ENCODE measurements at regions not wholly inside any gene's neighbourhood (a gene's known extent, or its start where the extent isn't known, plus 50 kb on each side); places are given as distances from the start of the nearest gene placed in this dataset.
"Not testable (repeated sequence)": the region's sequence is repeated elsewhere in the genome, so short reads cannot be mapped to it uniquely, and the experiment has no call there.

DNA sequence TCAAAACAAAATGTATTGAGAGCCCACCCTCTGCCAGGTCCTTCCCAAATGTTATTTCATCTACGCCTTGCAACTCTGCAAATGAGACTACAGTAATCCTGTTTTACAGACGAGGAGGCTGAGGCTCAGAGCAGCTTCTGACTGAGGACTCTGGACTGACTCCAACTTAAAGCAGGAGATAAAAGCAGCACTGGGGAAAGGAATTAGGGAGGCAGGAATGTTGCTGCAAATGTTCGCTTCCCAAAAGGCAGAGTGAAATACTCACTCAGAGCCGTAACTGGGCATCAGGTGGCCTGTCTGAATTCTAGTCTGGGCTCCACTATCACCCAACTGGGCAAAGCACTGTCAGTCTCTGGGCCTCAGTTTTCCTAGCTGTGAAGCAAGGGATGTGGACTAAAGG, 94.7 kb upstream of the SRD5A3 start:
- no peak for DNase-seq (ENCODE audit: low read depth)

DNA sequence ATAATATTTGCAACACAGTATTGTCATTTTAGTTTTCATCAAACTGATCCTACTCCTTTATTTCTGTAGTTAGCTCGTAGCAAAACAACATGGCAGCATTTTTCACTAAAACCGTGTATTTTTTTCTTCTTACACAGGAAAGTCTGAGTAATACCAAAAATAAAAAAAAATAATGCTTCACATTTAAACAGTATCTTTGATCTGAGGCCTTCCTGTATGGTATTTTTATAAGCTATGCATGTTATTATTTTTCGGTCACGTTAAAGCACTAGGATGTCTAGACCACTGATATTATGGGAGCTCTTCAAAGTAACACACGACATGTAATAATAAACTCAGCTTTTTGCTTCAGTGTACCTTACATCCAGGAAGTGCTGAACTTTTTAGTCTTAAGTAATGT, 94.1 kb upstream of the SRD5A3 start:
- DNase-seq (ENCODE audit: low read depth) = no peak

DNA sequence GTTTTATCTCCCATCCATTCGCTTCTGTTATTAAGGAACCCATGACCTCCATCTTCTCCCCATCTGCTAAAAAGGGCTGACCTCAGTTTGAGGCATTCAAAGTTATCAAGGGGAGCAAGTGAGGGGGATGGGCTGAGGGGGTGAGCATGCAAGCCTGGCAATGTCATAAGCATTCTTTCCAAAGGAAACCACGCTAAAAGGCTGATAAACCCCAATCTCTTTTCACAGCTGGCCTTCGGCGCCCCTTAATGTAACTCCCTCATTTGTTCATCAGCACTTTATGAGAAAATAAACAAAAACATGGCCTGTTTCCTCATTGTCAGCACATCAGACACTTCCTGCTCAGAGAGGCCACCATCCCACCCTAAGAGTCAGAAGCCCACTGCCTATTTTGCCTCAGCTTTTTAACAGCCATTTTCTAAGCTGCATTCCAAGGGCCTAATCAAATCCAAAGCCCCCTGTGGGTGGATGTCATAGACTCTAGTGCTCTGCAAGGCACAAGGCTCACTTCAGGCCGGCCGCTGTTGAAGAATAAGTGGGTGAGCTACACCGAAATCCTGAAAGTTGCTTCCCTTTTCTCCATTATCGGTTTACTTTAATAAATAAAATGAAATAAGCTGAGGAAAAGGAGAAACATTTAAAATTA, 92.0 kb upstream of the SRD5A3 start:
- DNase-seq (ENCODE audit: low read depth) = no peak

DNA sequence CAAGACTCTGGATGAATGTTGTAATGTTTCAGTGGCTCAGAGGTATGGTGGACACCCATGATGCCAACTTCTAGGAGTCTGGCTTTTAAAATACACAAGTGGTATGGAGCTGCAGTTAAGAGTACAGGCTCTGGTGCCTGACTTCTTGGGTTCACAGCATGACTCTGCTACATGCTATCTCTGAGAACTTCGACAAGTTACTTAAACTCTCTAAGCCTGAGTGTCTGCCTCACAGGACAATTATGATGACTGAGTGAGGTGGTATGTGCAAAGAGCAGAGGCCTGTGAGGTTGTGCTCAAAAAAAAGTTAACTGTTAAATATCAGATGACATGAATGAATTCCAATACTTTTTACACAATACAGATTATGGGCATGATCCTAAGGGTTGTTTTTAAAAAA, 90.9 kb upstream of the SRD5A3 start:
- peak; percentile 3 for DNase-seq (ENCODE audit: low read depth)

DNA sequence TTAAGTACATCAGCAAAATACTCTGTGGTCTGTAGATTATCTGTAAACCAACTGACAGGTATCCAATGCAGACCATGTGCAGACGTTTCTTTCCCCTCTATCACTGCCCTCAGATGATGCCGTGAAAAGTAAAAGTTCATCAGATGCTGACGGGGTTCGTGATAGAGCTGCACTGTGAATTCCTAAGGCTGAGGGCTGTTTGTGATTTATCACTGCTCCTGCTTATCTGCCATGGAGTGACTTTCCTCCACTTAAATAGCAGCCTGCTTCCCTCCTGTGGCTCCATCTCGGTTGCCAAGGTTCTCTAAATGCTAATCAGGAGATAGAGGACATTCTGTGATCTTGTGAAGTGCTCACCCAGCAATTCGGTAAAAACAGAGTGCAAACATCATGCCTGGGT, 89.3 kb upstream of the SRD5A3 start:
- no peak for DNase-seq (ENCODE audit: low read depth)

DNA sequence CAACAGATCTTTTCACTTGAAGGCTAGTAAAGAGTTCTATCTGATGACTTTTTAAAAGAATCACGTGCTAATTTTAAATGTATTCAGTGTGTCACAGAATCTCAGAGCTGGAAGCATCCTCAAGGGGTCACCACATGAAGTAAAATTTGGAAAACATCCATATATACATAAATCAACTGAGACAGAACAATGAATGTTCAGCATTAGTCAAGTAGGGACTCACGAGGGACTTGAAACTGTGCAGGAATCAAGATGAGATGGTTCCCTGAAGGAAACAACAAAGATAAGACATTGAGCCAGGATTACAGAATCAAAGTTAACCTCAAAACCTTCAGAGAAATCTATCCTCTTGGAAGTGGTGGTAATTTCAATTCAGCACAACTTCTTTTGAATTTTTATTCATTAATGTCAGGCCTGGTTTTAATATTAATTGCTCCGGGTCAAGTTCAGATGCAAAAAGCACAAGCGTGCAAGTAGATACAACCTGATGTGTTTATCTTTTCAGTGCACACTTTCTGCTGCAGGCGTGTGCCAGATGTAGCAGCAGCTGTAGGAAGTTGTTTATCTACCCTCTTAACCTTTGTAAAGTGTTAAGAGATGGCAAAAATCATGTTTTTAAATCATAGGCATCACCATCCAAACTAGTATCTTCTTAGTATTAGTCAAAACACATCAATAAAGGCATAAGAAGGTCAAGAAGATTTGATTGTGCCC, 87.7 kb upstream of the SRD5A3 start:
- peak; percentile 2 for DNase-seq (ENCODE audit: low read depth)

DNA sequence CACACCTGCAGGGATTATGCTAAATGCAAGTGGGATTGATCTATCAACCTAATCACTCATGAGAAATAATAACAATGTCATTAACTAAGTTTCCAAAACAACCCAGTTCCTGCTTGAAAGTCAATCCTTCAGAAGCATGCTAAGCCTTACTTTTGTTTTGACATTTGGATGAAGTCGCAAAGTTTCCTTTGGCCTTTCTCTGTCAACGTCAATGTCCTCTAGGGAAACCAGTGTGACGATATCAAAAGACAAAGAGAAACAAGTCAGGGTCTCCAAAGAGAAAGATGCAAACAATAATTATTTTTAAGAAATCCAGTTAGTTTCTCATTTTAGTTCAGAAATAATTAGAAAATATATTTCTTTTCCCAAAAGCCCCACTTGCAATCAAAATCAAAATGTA, 86.7 kb upstream of the SRD5A3 start:
- DNase-seq (ENCODE audit: low read depth) = no peak

DNA sequence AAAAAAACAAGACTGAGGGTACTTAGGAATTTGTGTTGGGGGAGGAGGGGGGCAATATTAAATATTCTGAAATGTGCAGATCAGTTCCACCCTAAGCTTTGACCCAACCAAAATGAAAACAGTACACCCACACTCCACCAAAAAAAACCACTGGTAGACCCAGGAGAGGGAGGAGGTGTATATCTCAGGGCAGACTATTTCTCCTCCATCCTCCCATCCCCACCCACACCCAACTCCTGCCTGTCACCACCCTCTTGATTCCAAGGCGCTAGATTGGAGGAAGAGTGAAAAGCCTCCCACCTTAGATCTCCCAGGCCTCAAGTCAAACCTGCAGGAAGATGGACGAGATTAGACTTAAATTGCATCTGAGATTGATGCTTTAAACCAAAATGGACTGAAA, 76.6 kb upstream of the SRD5A3 start:
- no peak for DNase-seq (ENCODE audit: low read depth)

DNA sequence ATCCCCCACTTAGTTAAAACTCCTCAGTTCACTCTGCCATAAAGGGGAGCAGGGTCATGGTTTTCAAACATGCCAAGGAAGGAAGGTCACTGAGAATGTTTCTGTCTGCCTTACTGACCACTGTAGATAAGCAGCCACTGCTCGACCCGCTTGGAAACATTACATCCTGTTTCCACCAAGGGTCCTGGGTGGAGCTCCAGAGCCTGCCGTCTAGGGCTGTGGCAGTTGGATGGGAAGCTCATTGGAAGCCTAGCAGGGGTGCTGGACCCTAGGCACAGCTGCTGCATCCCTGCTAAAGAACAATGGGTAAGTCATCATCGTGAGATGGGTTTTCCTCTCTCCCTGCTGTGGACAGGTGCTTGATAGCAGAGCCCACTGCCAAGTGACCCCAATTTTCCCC, 76.0 kb upstream of the SRD5A3 start:
- no peak for DNase-seq (ENCODE audit: low read depth)

DNA sequence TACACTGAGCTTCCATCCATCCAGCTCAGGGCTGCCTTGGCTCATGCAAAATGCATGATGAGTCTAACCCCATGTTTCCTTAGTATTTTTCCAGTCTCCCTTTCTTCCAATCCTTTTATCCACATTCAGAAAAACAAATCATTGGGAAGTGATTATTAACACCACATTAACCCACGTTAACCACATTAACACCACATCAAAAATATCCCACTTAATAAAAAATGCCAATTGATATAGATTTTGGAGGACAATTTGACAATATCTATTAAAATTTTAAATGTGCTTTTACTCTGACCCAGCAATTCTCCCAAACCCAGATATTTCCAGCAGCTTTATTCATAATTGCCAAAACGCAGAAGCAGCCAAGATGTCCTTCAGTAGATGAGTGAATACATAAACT, 75.6 kb upstream of the SRD5A3 start:
- DNase-seq (ENCODE audit: low read depth) = no peak

DNA sequence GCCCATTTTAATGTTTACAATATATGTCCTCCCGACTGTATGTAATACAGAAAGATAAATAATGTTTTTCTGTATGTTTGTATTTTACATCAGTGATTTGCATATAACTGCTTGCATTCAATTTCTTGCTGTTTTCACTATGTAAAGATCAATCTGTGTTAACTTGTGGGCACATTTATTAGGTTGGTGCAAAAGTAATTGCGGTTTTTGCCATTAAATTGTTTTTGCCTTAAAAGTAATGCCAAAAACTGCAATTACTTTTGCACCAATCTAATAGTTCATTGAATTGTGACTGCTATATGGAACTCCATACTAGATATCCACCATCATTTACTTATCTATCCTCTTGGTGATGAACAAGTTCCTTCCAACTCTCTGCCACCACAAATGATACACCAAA, 73.9 kb upstream of the SRD5A3 start:
- no peak for DNase-seq (ENCODE audit: low read depth)

DNA sequence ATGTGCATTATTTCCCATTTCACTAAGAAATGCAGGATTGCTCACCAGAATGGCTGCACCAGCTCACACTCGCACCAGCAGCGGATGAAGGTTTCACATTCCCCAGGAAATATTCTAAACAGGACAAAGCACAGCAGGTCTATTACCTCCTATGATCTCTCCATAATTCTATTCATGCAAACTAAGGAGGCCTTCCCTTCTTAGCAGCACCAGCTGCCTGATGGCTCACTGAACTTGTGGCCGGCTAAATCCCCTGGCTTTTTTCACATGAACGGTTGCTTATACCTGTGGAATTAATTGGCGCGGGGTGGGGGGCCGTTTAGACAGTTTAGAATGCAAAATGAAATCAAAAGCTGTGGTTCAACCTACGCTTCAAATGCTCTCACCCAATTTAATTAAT, 73.5 kb upstream of the SRD5A3 start:
- no peak for DNase-seq (ENCODE audit: low read depth)

DNA sequence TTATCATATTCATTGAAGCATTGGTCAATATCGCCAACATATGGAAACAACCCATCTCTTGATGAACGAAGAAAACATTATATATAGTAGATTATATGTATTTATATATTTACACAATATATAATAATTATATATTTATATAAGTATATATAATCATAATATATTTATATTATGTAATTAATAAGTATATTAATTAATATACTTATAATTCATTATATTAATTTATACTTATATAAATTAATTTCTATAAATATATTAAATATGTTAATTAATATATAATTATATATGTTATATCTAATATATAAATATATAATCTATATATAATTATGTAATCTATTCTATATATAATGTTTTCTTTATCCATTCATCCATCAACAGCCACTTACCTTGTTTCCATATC, 69.0 kb upstream of the SRD5A3 start:
- DNase-seq (ENCODE audit: low read depth) = no peak

DNA sequence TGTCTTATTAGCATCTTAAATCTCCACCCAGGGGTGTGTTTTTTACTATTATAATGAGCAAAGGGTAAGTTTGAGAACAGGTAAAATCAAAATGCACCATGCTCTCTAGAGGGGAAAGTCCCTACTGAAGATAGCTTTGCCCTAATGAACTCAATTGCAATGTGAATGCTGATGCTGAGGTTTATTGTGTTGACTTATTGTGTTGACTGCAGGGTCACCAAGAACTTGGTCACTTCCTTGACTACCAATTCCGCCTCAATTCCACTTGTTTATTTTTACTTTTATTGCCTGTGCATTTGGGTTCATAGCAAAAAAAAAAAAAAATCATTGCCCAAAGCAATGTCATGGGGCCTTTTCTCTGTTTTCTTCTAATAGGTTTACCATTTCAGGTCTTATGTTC, 67.7 kb upstream of the SRD5A3 start:
- no peak for DNase-seq (ENCODE audit: low read depth)

DNA sequence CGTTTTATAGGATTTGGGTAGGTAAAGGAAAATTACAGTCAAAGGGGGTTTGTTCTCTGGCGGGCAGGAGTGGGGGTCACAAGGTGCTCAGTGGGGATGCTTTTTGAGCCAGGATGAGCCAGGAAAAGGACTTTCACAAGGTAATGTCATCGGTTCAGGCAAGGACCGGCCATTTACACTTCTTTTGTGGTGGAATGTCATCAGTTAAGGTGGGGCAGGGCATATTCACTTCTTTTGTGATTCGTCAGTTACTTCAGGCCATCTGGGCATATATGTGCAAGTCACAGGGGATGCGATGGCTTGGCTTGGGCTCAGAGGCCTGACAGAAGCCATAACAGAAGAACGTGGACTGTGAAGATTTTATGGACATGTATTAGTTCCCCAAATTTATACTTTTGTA, 65.6 kb upstream of the SRD5A3 start:
- DNase-seq (ENCODE audit: low read depth) = not testable (repeated sequence)

DNA sequence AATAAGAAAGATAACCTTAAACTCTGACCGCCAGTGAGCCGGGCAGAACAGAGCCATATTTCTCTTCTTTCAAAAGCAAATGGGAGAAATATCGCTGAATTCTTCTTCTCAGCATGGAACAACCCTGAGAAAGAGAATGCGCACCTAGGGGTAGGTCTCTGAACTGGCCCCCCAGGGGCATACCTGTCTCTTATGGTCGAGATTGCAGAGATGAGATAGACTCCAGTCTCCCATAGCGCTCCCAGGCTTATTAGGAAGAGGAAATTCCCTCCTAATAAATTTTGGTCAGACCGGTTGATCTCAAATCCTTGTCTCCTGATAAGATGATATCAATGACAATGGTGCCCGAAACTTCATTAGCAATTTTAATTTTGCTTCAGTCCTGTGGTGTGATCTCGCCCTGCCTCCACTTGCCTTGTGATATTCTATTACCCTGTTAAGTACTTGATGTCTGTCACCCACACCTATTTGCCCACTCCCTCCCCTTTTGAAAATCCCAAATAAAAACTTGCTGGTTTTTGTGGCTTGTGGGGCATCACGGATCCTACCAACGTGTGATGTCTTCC, 64.8 kb upstream of the SRD5A3 start:
- DNase-seq (ENCODE audit: low read depth) = not testable (repeated sequence)

DNA sequence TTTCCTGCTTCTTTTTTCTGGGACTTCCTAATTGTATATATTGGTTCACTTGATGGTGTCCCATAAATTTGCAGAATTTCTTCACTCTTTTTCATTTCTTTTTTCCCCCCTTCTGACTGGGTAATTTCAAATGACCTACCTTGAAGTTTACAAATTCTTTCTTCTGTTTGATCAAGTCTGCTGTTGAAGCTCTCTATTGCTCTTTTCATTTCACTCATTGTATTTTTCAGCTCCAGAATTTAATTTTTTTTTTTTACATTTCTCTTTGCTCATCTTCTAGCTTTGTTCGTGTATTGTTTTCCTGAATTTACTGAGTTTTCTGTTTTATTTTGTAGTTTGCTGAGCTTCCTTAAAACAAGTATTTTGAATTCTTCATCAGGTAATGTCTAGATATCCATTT, 61.7 kb upstream of the SRD5A3 start:
- no peak for DNase-seq (ENCODE audit: low read depth)

DNA sequence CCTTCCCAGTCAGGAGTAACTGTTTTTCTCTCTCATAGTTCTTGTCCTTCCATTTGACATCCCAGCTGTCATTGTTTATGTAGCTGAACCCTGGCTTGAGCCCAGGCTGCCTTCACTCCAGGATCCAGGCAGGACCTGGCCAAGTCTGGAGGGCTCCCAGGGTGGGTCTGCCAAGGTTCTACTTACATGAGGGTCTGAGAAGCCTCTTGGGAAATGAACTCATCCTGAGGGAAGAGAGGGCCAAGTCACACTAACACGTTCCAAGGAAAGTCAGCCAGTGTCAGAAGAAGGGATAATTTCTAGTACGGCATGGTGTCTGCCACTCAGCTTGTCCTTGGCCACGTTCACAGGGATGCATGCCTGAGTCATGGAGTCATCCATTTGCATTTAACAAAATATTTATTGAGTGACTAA, 54.8 kb upstream of the SRD5A3 start:
- no peak for DNase-seq (ENCODE audit: low read depth)

DNA sequence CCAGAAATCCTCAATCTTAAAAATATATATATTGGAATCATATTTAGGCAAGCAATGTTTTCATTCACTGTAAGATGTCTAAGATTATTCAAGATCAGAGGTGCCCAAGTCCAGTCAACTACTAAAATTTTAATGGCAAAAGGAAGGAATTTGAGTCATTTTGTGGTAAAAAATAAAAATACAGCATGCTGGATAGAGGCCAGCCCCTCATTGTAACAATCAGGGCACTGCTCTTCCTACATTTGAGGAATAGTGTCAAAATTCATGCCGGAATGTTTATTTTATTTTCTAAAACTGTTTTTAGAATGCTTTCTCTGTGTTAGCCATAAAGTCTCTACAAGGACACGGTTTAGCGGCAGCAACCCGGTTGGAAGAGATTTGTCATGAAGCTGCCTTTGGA, 49.9 kb upstream of the SRD5A3 start:
- DNase-seq (ENCODE audit: low read depth) = no peak

All from HT1080 (cell line).